ENCODE measurements at regions not wholly inside any gene's neighbourhood (a gene's known extent, or its start where the extent isn't known, plus 50 kb on each side); places are given as distances from the start of the nearest gene placed in this dataset.

DNA sequence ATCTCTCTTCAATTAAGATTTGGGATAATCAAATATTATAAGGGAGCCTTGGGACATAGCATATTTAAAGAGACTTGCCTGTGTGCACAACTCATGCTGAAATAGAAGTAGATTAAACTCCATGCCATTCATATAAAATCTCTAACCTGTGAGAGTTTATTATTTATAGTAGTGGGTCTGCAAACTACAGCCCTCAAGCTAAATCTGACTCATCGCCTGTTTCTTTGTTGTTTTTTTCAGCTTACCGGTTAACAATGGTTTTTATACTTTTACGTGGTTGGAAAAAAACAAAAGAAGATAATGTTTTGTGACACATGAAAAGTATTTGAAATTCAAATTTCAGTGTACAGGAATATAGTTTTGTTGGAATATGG is 61.9 kb upstream of the GHR start:
- H3K9me3 ChIP-seq: no peaks in the 10 kb centered on the region
- H3K36me3 ChIP-seq: no peaks in the 10 kb centered on the region
- 63 to 65% methylated on average over 3 of the region's 3 CpGs for WGBS, 2 donors (ENCODE audit: low coverage in 1 of 2)
- H3K27me3 ChIP-seq: no peaks in the 10 kb centered on the region
- TF ChIP-seq EP300 (IDR thresholded peaks at IDR 0.05): no peak
- no peak for TF ChIP-seq POLR2AphosphoS5 (IDR thresholded peaks at IDR 0.05)
- TF ChIP-seq POLR2A (IDR thresholded peaks at IDR 0.05): no peak
- TF ChIP-seq, protein P1, sequence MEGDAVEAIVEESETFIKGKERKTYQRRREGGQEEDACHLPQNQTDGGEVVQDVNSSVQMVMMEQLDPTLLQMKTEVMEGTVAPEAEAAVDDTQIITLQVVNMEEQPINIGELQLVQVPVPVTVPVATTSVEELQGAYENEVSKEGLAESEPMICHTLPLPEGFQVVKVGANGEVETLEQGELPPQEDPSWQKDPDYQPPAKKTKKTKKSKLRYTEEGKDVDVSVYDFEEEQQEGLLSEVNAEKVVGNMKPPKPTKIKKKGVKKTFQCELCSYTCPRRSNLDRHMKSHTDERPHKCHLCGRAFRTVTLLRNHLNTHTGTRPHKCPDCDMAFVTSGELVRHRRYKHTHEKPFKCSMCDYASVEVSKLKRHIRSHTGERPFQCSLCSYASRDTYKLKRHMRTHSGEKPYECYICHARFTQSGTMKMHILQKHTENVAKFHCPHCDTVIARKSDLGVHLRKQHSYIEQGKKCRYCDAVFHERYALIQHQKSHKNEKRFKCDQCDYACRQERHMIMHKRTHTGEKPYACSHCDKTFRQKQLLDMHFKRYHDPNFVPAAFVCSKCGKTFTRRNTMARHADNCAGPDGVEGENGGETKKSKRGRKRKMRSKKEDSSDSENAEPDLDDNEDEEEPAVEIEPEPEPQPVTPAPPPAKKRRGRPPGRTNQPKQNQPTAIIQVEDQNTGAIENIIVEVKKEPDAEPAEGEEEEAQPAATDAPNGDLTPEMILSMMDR (IDR thresholded peaks at IDR 0.05): no peak
- no peak overlapping the region for H3K27ac ChIP-seq
- no peaks in the 10 kb centered on the region for H3K4me1 ChIP-seq
- H3K4me3 ChIP-seq: no peak overlapping the region
- no peak for ATAC-seq

DNA sequence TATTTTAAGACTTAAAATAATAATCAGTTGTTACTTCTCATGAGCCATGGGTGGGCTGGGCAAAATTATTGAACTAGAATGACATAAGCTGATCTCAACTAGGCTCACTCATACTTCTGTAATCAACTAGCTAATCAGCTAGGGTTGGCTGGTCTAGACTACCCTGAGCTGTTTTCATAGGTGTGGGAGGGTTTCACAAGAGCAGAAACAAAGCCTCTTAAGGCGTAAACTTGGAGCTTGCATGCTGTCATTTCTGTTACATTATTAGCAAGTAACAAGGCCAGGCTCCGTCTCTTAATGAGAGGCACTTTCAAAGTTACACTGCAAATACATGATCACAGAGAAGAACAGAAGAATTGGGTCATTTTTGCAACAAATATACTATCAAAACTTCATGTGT is 57.2 kb upstream of the GHR start:
- Histone ChIP-seq H3K36me3 (no peaks in the 10 kb centered on the region), H3K27ac (no peak overlapping the region), H3K4me3 (no peak overlapping the region), H3K9me3 (no peaks in the 10 kb centered on the region), H3K4me1 (no peaks in the 10 kb centered on the region), H3K27me3 (no peaks in the 10 kb centered on the region)
- ATAC-seq: no peak
- WGBS, 2 donors (ENCODE audit: low coverage in 1 of 2): 71 to 76% methylated on average over 1 to 2 of the region's 2 CpGs
- TF ChIP-seq POLR2A (IDR thresholded peaks at IDR 0.05) (no peak), POLR2AphosphoS5 (IDR thresholded peaks at IDR 0.05) (no peak), EP300 (IDR thresholded peaks at IDR 0.05) (no peak)
- TF ChIP-seq, protein P1 (IDR thresholded peaks at IDR 0.05): no peak
